D721Med (cell line): ENCODE measurements at regions not wholly inside any gene's neighbourhood (a gene's known extent, or its start where the extent isn't known, plus 50 kb on each side); places are given as distances from the start of the nearest gene placed in this dataset.
"Not testable (repeated sequence)": the region's sequence is repeated elsewhere in the genome, so short reads cannot be mapped to it uniquely, and the experiment has no call there.

Source experiments
- DNase-seq: peaks from one replicate; pipeline ENCODE4 v3.0.0; 2011; ENCODE audit warnings: low spot score; ENCODE audit not compliant: insufficient read length
- FAIRE-seq: peaks from 2 replicates; lab custom pipeline; 2011; peaks lifted over from hg19 to GRCh38; lab: Jason Lieb, UNC
- TF ChIP-seq, protein P1 (sequence below): IDR thresholded peaks from 2 replicates; pipeline ENCODE4 v1.5.1; 2012; ENCODE audit warnings: mild to moderate bottlenecking, control low read depth; ENCODE audit not compliant: insufficient read depth; ENCODE audit errors: missing control alignments

DNA sequence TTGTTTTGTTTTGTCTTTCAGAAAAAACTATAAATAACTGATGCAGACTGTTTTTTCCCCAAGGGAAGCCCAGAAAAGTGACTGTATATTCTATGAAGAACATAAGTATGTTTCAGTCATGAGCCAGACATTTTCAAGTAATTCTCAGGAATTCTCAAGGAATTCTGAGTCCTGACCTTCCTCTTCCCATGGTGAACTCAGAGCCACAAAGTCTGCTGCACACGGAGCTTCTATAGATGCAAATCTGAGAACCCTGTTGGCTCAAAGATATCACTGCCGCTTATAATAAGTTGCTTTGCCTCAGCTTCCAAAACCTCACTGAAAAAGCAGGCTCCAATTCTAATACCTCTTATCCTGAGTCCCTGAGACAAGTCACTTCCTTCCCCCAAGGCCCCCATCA, 418.5 kb upstream of the RUNX1 start:
- DNase-seq (no peak), FAIRE-seq (no peak)

DNA sequence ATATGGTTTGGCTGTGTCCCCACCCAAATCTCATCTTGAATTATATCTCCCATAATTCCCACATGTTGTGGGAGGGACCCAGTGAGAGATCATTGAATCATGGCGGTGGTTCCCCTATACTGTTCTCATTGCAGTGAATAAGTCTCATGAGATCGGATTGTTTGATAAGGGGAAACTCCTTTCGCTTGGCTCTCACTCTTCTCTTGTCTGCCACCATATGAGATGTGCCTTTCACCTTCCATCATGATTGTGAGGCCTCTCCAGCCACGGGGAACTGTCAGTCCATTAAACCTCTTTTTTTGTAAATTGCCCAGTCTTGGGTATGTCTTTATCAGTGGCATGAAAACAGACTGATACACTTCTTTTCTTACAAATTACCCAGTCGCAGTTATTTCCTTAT, 417.6 kb upstream of the RUNX1 start:
- DNase-seq, FAIRE-seq: not testable (repeated sequence)

More for the DNA sequence above, 418.5 kb upstream of the RUNX1 start:
- TF ChIP-seq, protein P1, sequence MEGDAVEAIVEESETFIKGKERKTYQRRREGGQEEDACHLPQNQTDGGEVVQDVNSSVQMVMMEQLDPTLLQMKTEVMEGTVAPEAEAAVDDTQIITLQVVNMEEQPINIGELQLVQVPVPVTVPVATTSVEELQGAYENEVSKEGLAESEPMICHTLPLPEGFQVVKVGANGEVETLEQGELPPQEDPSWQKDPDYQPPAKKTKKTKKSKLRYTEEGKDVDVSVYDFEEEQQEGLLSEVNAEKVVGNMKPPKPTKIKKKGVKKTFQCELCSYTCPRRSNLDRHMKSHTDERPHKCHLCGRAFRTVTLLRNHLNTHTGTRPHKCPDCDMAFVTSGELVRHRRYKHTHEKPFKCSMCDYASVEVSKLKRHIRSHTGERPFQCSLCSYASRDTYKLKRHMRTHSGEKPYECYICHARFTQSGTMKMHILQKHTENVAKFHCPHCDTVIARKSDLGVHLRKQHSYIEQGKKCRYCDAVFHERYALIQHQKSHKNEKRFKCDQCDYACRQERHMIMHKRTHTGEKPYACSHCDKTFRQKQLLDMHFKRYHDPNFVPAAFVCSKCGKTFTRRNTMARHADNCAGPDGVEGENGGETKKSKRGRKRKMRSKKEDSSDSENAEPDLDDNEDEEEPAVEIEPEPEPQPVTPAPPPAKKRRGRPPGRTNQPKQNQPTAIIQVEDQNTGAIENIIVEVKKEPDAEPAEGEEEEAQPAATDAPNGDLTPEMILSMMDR, result no peak

DNA sequence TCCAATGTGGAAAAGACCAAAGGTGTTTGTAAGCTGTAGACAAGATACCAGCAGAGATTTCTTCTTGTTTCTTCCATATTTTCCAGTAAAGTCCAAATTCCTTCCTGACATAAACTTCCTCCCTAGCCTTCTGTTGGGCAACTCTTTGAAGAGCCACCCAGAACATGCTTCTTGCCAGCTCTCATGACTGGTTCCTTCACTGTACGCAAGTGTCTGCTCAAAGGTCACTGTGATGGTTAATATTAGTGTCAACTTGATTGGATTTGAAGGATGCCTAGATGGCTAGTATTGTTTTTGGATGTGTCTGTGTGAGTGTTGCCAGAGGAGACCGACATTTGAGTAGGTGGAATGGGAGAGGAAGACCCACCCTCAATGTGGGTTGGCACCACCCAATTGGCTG, 416.6 kb upstream of the RUNX1 start:
- TF ChIP-seq, protein P1, result no peak
- no peak for DNase-seq
- no peak for FAIRE-seq

DNA sequence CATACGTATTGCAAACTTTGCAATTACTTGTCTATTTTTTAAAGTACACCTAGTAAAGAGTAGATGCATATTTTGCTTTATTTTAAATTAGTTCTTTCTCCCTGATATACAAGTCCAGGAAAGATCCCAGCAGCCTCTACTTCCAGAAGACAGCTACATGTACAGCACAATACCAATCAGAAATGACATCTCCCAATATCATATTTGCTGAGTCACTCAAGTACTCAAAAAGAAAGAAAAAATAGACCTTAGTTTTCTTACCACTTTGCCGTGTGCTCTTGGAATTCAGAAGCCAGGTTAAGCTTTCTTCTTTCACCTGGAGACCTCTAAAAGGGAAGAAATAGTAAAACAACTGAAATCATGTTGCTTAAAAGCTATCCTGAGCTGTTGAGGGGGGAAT, 412.6 kb upstream of the RUNX1 start:
- TF ChIP-seq, protein P1, result no peak
- FAIRE-seq, result no peak
- no peak for DNase-seq

DNA sequence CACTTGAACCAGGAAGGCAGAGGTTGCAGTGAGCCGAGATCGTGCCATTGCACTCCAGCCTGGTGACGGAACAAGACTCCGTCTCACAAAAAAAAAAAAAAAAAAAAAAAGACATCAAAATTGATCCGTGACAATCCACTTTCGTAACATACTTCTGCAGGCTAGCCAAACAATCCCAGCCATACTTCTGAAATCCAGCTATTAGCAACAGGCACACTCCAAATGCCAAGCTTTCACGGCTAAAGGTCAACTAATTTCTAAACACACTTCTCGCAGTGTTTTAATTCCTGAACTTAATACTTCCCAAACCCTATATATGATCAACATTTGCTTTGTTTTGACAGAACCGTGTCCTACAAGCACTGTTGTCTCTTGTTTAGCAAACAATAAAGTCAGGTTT, 411.3 kb upstream of the RUNX1 start:
- DNase-seq (no peak), FAIRE-seq (no peak)
- TF ChIP-seq, protein P1, result no peak

DNA sequence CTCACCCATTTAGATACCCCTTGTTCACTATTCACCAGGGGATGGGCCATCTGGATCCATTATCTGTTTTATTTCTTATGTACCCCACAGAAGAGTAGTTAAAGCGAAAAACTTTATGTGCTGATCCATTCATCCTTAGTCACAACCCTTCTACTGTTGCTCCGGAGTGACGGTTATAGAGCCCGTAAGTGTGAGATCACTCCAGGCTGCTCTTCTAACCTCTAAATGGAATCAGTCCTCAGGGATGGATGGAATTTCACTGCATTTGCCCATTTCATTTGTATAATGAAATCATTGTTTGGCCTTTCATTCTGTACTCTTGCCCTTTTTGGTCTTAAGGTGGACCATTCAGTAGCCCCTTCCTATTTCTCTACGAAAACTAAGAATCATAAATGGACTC, 409.3 kb upstream of the RUNX1 start:
- DNase-seq (no peak), FAIRE-seq (no peak)
- TF ChIP-seq, protein P1, result no peak

DNA sequence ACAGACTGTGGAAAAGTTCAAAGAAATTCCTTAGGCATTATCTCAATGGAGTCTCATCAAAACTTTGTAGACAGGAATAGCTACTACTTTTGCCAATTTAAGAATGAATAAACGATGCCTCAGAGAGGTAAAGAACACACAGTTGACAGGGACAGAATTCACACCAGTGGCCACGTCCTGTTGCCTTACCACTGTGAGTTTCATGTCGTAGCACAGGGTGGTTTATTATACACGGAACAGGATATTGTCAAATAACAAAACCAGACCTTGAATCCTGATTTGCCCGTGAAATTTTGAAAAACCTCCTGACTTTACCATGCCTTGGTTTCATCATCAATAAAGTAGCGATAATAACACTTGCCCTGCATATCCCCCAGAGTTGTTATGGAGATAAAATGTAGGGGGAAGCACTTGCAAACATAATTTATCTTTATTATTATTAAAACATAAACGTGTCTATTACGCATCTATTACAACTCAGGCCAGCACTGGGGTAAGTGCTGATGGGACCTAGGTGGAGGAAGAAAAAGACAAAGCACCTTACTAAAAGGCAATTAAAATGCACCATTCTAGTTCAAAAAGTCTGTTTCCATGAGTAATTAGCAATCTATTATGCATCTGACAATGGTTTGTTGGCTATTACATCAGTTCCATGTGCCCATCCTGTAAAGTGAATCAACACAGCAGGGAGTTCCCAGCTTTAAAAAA, 408.1 kb upstream of the RUNX1 start:
- DNase-seq, result no peak
- FAIRE-seq, result no peak
- TF ChIP-seq, protein P1, result no peak
